Upper lobe of right lung (tissue), 1 donor: ENCODE measurements at regions not wholly inside any gene's neighbourhood (a gene's known extent, or its start where the extent isn't known, plus 50 kb on each side); places are given as distances from the start of the nearest gene placed in this dataset.
"Not testable (repeated sequence)": the region's sequence is repeated elsewhere in the genome, so short reads cannot be mapped to it uniquely, and the experiment has no call there.

ENCODE experiments used
- ATAC-seq: fragments of 200-7000 bp; cut with Tn5 transposase; one replicate; pipeline ENCODE4 v1.9.1; 2020; ENCODE audit warnings: mild to moderate bottlenecking, moderate library complexity
- DNase-seq: peaks from one replicate; pipeline ENCODE4 v3.0.0-alpha.2; 2020
- H3K27ac ChIP-seq: fragments of 200-600 bp; one replicate; pipeline ENCODE4 v1.8.0; 2022
- H3K27me3 ChIP-seq: fragments of 200-600 bp; one replicate; pipeline ENCODE4 v1.8.0; 2022; ENCODE audit warnings: mild to moderate bottlenecking
- H3K36me3 ChIP-seq: fragments of 200-600 bp; one replicate; pipeline ENCODE4 v1.8.0; 2022
- H3K4me1 ChIP-seq: fragments of 200-600 bp; one replicate; pipeline ENCODE4 v1.8.0; 2022
- H3K4me3 ChIP-seq: fragments of 200-600 bp; one replicate; pipeline ENCODE4 v1.8.0; 2022; ENCODE audit warnings: mild to moderate bottlenecking
- H3K9me3 ChIP-seq: fragments of 200-600 bp; one replicate; pipeline ENCODE4 v1.8.0; 2022
- intact Hi-C: fragments of 100-400 bp; cut with DNase I; formaldehyde crosslinking; loops from one replicate; pipeline ENCODE4 v1.11.0; 2022
- TF ChIP-seq, protein P1 (sequence below): fragments of 200-600 bp; IDR thresholded peaks from one replicate; pipeline ENCODE4 v1.8.0; 2022; ENCODE audit warnings: antibody characterized with exemption
- donor health status: DM: no; HTN: yes; CAD: no; lungs with severe emphysema.

DNA sequence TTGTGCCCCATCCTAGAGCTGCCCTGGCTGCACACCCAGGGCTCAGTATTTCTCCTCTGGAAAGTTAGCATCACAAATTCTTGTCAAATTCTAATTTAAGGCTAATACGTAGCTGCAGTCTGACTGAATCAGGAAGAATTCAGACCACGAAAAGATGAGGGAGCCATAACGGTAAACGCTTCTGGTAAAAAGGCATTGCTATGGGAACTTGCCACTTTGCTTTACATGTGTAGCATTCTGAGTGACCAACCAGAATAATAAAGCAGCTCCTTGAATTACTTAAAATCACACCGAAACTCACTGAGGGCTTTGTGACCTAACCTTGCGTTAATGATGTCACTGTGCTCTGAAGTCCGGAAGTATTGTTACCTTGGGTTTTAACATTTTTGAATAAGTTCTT lies 286.6 kb upstream of the TMTC4 start:
- Histone ChIP-seq H3K27me3 (no peaks in the 10 kb centered on the region), H3K4me3 (no peak overlapping the region), H3K36me3 (no peaks in the 10 kb centered on the region), H3K27ac (no peak overlapping the region), H3K9me3 (no peaks in the 10 kb centered on the region), H3K4me1 (no peaks in the 10 kb centered on the region)
- ATAC-seq (no peak), DNase-seq (no peak)
- TF ChIP-seq, protein P1, sequence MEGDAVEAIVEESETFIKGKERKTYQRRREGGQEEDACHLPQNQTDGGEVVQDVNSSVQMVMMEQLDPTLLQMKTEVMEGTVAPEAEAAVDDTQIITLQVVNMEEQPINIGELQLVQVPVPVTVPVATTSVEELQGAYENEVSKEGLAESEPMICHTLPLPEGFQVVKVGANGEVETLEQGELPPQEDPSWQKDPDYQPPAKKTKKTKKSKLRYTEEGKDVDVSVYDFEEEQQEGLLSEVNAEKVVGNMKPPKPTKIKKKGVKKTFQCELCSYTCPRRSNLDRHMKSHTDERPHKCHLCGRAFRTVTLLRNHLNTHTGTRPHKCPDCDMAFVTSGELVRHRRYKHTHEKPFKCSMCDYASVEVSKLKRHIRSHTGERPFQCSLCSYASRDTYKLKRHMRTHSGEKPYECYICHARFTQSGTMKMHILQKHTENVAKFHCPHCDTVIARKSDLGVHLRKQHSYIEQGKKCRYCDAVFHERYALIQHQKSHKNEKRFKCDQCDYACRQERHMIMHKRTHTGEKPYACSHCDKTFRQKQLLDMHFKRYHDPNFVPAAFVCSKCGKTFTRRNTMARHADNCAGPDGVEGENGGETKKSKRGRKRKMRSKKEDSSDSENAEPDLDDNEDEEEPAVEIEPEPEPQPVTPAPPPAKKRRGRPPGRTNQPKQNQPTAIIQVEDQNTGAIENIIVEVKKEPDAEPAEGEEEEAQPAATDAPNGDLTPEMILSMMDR: no peak
- intact Hi-C loops: no loop called here

DNA sequence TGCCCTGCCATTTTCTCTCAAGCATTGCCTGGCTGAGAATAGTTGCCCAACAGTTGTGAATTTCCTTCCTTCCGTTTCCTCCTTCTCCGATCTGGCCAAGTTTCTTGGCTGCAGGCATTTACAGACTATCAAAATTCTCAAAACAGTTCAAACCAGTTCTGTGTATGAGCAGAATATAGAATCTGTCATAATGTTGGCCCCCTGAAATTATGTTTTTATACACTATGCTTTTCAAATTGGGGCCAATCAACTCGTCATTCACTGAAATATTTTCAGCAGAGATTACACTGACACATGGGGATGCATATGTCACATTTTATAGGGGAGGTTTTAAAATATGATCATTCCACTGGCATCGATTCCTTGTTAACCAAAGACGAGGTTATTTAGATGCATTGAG lies 284.2 kb upstream of the TMTC4 start:
- DNase-seq (no peak), ATAC-seq (no peak)
- Histone ChIP-seq H3K27me3 (no peaks in the 10 kb centered on the region), H3K27ac (no peak overlapping the region), H3K4me1 (no peaks in the 10 kb centered on the region), H3K4me3 (no peak overlapping the region), H3K9me3 (no peaks in the 10 kb centered on the region), H3K36me3 (no peaks in the 10 kb centered on the region)
- TF ChIP-seq, protein P1: no peak
- intact Hi-C loops: no loop called here

DNA sequence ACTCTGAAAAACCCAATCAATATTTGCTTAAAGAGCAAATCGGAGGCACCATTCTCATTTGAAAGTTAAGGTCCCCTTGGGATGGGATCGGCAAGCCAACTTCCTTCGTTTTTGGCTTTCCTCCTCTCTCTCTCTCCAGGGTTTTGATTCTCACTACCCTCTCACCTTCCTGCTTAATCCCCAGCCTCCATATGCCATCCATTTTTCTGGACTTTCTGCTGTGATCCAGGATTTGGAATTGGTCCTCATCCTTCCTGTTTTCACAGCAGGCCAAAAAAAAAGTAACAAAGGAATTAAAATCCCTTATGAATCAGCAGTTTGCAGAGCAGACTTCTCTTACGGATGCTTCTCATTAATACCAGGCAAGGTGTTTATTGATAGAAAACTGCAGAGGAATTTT lies 283.1 kb upstream of the TMTC4 start:
- DNase-seq (no peak), ATAC-seq (no peak)
- intact Hi-C loops: no loop called here
- no peaks in the 10 kb centered on the region for H3K36me3 ChIP-seq
- no peak overlapping the region for H3K27ac ChIP-seq
- H3K27me3 ChIP-seq: no peaks in the 10 kb centered on the region
- H3K4me1 ChIP-seq: no peaks in the 10 kb centered on the region
- TF ChIP-seq, protein P1: no peak
- H3K4me3 ChIP-seq: no peak overlapping the region
- H3K9me3 ChIP-seq: no peaks in the 10 kb centered on the region

DNA sequence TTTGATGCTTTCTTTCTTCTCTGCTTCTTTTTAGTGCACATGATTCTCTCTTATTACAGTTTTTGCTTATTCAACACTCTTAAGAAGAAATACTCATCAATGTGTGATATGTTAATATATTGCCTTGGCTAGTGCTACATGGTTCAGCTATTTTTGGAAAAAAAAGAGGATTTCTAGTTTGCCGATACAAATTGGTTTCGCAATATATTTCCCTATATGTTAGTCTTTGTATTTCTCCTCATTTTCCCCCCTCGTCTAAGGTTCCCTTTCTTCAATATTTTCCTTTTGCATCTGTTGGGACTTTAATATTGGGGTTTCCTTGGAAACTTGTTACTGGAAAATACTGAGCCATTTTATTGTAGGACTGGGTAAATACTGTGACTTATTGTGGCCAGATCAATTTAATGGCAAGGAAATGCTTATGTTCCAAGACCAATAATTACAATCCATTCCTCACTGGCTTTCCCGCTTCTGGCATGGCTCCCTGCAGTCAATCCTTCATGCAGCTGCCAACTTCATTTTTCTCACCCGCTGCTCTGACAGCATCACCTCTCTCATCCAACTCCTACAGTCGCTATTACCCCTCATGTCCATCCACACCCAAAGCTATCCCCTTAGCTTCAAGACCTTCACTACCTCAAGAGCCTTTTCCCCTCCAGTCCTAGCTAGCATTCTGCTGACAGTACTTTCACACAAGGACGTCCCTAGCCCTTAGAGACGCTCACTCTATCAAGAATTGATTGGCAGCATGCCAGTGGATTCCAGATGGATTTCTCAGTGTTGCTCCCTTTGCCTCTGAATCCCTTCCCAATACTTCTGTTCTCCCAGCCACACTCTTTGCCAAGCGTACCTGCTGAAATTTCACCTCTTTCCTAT lies 280.1 kb upstream of the TMTC4 start:
- no peaks in the 10 kb centered on the region for H3K4me1 ChIP-seq
- no peak for DNase-seq
- ATAC-seq: no peak
- H3K36me3 ChIP-seq: no peaks in the 10 kb centered on the region
- H3K27me3 ChIP-seq: no peaks in the 10 kb centered on the region
- no peak overlapping the region for H3K27ac ChIP-seq
- no peaks in the 10 kb centered on the region for H3K9me3 ChIP-seq
- no peak overlapping the region for H3K4me3 ChIP-seq
- TF ChIP-seq, protein P1: no peak
- intact Hi-C loops: no loop called here

DNA sequence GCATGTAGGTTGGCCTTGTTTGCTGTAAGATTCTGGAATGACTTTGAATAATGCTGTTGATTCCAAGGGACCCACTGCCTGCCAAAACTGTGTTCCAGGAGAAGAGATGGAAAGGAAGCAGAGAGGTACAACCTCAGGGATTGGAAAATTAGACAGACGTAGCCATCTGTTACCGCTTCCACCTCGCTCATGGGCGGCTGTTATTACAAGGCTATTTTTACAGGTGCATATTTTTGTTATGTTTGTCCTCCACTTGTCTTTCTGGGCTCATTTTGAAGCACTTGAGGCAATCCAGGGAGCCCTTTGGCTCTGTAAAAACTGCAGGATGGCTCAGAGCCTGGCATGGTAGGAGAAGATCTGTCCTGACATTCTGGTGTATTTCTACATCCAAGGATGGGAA lies 276.4 kb upstream of the TMTC4 start:
- Histone ChIP-seq H3K27ac (no peak overlapping the region), H3K36me3 (no peaks in the 10 kb centered on the region), H3K4me3 (no peak overlapping the region), H3K9me3 (no peaks in the 10 kb centered on the region), H3K27me3 (no peaks in the 10 kb centered on the region), H3K4me1 (no peaks in the 10 kb centered on the region)
- ATAC-seq (no peak), DNase-seq (no peak)
- TF ChIP-seq, protein P1: no peak
- intact Hi-C loops: no loop called here

DNA sequence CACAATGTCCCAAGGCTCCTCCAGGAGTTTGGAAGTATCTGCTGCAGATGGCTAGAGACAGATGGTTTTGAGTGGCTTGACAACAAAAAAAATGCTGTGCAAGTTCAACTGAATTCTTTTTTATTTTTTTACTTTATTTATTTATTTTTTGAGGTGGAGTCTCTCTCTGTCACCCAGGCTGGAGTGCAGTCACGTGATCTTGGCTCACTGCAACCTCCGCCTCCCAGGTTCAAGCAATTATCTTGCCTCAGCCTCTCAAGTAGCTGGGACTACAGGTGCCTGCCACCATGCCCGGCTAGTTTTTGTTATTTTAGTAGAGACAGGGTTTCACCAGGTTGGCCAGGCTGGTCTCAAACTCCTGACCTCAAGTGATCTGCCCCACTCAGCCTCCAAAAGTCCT lies 274.3 kb upstream of the TMTC4 start:
- H3K9me3 ChIP-seq, ATAC-seq, H3K4me3 ChIP-seq, H3K4me1 ChIP-seq, DNase-seq, H3K27me3 ChIP-seq, H3K27ac ChIP-seq, H3K36me3 ChIP-seq, intact Hi-C loops: not testable (repeated sequence)
